GM21390 (cell line): ENCODE measurements at regions not wholly inside any gene's neighbourhood (a gene's known extent, or its start where the extent isn't known, plus 50 kb on each side); places are given as distances from the start of the nearest gene placed in this dataset.
"Not testable (repeated sequence)": the region's sequence is repeated elsewhere in the genome, so short reads cannot be mapped to it uniquely, and the experiment has no call there.

Source experiments
- ATAC-seq: cut with Tn5 transposase; IDR thresholded peaks from one replicate; pipeline ENCODE4 v1.9.1; 2021; ENCODE audit not compliant: unreplicated experiment

GRCh38 chr2:22902180-22902550, 482.8 kb upstream of the KLHL29 start:
- no peak for ATAC-seq

DNA sequence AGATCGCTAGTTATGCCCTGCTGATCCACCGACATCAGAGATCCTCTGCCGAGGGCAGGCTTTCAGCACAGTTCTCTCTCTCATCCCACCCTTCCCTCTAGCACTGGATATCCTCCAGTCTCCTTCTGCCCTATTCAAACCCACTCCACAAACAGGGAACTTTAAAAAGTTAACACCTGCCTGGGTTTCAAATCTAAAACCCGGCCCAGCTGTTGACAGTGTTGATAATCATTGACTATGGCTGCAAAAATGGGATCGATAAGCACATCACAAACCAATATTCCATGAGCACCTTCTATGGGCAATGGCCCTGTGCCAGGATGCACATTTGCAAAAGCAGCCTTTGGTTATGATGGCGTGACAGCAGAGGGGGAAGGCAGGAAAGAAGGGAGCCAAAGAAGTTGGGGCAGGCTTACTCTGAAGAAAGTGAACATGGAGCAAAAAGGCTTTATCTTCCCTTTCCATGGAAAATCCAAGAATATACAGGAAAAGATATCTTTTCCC, 482.3 kb upstream of the KLHL29 start:
- no peak for ATAC-seq

DNA sequence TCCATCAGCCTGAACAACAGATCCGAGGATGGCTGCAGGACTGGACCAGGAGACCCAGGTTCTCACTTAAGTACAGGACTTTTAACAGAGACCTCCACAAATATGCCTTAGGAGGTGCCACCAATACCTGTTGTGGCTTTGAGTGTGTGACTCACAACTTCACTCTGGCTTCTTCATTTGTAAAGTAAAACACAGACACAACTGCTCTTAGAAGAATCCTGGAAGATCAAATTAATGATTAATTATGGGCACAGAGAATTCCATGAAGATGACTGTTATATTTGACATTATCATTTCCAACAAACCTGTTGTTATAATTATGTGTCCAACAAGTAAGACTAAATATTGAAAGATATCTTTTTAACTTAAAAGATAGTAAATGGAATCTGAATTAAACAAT, 481.4 kb upstream of the KLHL29 start:
- ATAC-seq = no peak

- ATAC-seq = peak; percentile 67
Measured at GRCh38 chr2:22904126-22904684, 480.8 kb upstream of the KLHL29 start.

DNA sequence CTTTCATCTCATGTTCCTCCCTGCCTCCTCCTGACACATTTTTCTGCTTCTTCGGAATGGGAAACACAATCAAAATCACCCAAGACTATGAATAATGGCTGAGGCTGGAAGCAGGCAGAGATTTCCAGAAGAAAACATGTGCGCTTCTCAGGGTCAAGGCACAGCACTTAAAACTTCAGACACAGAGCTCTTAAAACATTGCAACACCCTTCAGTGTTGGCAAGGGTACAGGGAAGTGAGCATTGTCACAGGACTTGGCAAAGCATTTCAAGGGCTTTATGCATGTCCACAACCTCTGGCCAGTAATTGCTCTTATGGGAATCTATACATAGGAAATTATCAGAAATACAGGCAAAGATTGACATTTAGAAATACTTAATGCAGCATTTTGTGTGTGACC, 477.6 kb upstream of the KLHL29 start:
- ATAC-seq = no peak

DNA sequence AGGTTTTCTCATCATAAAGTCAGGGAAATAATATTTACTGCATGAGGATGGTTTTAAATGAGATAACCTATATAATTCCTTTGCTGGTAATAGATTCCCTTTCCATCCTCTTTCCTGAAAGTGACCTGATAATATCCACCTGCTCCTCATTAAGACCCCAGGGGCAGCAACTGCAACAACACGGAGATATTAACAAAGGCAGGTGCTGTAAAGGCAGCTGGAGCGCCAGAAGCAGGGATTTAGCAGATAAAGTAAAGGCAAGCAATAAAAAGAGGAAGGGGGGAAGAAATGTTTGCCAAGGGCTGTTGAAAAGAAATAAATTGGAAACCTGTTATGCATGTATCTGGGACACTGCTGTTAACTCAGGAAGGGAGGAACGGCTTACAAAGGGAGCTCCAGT, 472.6 kb upstream of the KLHL29 start:
- ATAC-seq = no peak

DNA sequence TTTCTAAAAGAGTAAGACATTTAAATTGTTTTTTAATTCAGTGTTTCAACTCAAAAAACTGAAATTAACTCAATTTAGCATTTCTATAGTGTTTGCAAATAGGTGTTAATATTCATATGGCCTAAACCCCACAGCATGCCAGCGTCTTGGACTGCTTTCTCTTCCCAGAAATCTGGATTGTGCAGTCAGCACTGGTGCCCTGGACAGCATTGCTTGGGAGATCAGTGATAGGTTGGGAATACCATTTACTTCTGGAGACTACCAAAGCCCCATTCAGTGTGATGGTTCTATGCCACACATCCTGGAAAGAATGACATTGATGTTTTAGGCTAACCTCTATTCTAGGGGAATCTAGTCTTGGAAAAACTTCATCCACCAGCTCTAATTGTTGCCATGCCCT, 455.0 kb upstream of the KLHL29 start:
- ATAC-seq = no peak

GRCh38 chr2:22930781-22931180, 454.2 kb upstream of the KLHL29 start:
- ATAC-seq = no peak

DNA sequence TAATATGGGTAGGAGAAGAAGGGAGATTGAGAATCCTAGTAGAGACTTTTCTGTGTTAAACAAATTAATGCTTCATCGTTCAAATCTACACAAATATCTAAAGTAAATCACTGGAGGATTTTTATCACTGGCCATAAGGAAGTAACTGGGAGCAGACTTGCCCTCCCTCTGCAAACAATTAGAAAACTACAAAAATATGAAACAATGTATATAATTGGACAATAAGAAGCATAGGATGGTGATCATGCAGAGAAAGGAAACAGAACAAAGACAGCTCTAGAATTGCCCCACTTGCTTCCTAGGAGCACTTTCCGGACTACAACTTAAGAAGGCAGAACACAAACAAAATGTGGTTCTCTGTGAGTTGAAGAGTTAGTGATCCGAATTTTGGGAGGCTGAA, 452.7 kb upstream of the KLHL29 start:
- no peak for ATAC-seq

GRCh38 chr2:22934747-22935146, 450.2 kb upstream of the KLHL29 start:
- no peak for ATAC-seq

DNA sequence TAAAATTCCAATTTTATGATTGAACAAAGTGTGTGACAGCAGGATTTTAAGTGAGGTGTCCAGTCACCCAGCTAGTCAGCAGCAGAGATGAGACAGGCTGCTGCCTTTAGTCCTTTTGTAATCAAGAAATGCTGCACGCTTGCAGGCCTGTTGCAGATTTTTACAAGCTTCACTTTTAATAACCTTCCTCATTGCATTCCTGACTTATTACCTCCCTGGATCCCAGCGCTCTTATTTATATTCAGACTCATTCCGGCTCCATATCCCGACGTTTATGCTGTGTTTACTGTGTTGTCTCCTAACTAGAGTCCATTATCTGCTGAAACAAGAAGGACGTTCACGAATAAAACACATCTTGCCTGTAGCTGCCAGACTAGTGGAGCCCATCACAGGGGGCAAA, 442.5 kb upstream of the KLHL29 start:
- ATAC-seq = no peak

- no peak for ATAC-seq
Measured at GRCh38 chr2:22944143-22944542, 440.8 kb upstream of the KLHL29 start.

DNA sequence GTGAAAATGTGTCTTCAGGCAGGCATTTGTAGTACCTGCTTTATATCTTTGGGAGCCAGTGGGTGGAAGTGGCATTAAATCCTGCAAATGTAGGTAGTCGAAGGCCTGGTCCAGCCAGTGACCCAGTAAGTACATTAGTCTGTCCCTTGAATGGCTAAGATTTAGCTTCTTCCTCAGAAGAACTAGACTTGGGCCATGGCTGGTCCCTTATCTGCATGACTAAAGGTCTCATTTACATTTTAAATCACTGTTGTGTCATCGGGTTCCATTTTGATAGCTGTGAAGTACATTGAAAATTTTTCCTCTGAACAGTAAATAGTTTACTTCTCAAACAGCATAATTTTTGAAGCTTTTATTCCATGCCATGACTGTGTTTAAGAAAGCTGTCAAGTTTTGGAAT, 438.4 kb upstream of the KLHL29 start:
- no peak for ATAC-seq

DNA sequence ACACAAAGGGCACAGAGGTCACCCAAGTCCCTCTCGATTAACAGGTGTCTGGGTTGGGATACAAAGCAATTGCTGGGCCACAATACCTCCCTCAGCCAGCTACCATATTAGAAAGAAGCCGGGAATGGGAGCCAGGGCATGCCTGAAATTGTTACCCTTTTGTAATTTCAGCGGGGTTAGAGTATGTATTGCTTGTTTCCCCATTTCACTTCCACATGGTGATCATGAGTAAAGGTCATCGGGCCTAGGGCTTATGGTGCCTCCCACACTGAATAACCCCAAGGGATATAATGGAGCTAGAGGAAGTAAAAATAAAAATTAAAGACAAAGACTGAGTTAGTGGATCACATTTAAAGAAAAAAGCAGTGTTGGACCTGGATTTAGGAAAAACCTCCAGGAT, 437.2 kb upstream of the KLHL29 start:
- ATAC-seq = no peak

- no peak for ATAC-seq
Measured at GRCh38 chr2:22950431-22950830, 434.5 kb upstream of the KLHL29 start.

- ATAC-seq = no peak
Measured at GRCh38 chr2:22952656-22953225, 432.2 kb upstream of the KLHL29 start.

- no peak for ATAC-seq
Measured at GRCh38 chr2:22957446-22957845, 427.5 kb upstream of the KLHL29 start.

- ATAC-seq = no peak
Measured at GRCh38 chr2:22958308-22958707, 426.7 kb upstream of the KLHL29 start.

DNA sequence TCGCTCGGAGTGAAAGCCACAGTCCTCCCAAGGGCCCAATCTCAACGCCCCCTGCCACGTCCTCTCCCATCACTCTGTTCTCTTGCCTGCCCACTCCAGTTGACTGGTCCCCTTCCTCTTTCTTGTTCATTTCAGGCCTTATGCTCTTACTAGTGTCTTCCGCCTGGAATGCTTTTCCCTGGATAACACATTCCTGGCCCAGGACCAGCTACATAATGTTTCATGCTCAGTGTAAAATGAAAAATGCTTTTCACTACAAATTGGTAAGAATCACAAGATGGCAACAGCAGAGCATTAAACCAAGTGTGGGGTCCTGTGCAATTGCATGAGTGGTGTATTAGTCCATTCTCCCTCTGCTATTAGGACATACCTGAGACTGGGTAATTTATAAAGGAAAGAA, 417.2 kb upstream of the KLHL29 start:
- no peak for ATAC-seq

DNA sequence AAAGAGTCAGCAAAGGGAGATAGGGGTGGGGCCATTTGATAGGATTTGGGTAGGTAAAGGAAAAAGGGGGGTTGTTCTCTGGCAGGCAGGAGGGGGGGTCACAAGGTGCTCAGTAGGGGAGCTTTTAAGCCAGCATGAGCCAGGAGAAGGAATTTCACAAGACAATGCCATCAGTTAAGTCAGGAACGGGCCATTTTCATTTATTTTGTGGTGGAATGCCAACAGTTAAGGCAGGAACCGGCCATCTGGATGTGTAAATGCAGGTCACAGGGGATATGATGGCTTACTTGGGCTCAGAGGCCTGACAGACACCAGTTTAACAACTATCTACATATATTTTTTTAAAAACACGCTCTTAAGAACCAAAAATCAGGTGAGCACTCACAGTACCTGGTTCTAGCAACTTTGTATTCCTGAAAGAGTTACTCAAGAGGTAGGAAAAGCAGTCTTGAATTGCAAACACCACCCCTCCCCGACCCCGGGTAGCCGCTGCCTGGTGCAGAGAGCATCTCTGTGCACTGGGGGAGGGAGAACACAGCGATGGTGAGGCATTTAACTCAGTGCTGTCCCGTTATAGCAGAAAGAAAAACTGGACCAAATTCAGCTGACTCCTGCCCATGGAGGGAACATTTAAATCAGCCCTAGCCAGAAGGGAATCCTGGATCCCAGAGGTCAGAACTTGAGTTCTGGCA, 414.5 kb upstream of the KLHL29 start:
- no peak for ATAC-seq

GRCh38 chr2:22970991-22971390, 414.0 kb upstream of the KLHL29 start:
- ATAC-seq = no peak

GRCh38 chr2:22981785-22982184, 403.2 kb upstream of the KLHL29 start:
- ATAC-seq = no peak

- ATAC-seq = not testable (repeated sequence)
Measured at GRCh38 chr2:22984152-22984551, 400.8 kb upstream of the KLHL29 start.
